ENCODE measurements at regions not wholly inside any gene's neighbourhood (a gene's known extent, or its start where the extent isn't known, plus 50 kb on each side); places are given as distances from the start of the nearest gene placed in this dataset.

DNA sequence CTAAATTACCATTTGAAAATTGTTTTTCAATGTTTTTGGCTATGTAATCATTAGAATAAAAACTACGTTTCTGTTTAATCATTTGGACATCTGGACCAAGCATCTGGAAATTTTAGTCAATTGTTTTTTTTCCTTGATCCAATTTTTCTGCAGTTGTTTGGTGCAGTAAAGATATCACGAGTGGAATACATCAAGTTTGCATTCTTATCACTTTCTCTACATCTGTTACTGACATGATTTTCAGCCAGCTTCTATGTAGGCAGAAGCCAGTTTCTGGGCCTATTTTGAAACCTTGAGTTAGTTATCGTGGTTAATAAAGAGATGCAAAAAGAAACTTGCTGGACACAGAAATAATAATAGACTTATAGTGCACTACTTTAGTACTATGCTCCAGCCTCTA is 277.9 kb upstream of the ADAMTS5 start:
- no peak for DNase-seq (ENCODE audit: insufficient read length, low spot score)
- no peak for TF ChIP-seq CTCF (IDR thresholded peaks at IDR 0.05; ENCODE audit: insufficient read depth, missing control alignments)
- no peak for FAIRE-seq

DNA sequence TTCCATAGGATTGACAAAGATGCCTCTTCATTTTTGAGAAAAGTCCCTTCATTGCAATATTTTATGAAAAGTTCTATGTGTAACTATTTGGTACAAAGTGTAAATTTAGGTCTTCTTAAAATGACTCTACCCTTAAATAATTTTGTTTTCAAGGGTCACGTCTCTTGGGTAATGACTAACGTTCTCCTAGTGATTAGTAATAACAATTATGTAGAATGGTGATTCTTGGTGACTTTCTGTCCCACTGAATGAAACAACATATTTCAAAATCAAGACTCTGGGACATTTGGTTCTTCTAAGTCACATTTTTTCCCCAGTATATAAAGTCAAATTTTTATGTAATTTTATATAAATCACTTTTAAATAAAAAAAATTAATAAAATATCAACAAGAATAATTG is 277.5 kb upstream of the ADAMTS5 start:
- DNase-seq (ENCODE audit: insufficient read length, low spot score): no peak
- FAIRE-seq: no peak
- no peak for TF ChIP-seq CTCF (IDR thresholded peaks at IDR 0.05; ENCODE audit: insufficient read depth, missing control alignments)

DNA sequence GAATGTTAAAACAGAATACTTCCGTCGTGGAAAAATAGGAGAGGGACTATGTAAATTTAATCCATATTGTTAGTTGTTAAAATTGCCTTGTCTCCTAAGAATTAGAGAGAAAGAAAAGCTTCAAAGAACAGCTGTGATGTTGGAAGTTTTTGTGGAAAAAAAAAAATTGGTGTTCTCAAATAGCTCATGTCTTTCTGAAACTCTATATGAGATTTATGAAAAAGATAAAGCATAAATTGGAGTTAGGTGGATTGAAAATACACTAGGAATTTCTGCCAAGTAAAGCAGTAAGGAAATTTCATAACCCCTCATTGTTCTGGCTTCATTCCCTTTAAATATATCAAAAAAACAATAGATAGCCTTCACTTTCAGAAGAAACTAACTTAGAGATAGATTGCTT is 274.0 kb upstream of the ADAMTS5 start:
- FAIRE-seq (no peak), DNase-seq (ENCODE audit: insufficient read length, low spot score) (no peak)
- TF ChIP-seq CTCF (IDR thresholded peaks at IDR 0.05; ENCODE audit: insufficient read depth, missing control alignments): no peak

DNA sequence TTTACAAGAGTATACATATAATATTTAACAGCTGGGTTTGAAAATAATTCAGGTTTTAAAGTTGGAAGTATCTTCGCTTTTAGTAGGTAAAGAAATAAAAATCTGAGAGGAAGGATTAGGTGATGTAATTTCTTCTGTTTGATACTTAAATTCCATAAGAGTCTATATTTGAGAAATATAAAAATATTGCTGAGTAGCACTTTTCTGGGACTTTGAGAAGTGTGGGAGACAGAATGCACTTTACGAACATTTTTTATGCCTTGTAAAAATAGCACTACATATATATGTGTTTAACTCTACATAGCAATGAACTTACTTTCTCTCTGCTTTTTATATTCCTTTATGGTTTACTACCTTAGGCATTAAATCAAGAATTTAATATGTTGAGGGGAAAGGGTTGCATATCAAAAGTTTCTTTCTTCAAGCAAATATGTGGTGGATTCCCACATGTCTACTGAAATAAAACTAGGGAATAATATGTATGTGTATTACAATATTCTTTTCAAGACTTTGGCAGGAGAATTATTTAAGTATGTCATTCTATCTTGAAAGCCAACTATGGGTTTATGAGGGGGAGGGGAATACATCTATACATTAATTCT is 266.7 kb upstream of the ADAMTS5 start:
- TF ChIP-seq CTCF (IDR thresholded peaks at IDR 0.05; ENCODE audit: insufficient read depth, missing control alignments): no peak
- DNase-seq (ENCODE audit: insufficient read length, low spot score): no peak
- FAIRE-seq: no peak

DNA sequence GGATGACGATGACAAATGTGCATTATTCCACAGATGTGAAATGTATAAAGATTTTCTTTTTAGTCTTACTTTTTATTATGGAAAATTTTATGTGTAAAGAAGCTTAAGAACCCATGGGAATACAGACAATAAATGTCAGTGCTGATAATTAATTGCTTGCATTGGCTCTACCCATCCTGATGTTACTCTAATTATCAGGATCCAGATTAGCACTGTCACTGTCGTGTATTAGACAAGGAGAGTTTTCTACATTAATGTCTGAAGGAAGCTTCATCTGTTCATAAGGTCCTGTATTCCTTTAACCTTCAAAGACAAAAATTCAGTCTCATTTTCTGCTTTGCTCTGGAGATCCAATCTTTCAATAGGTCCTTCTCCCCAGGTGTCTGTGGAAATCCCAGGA is 259.1 kb upstream of the ADAMTS5 start:
- TF ChIP-seq CTCF (IDR thresholded peaks at IDR 0.05; ENCODE audit: insufficient read depth, missing control alignments): no peak
- FAIRE-seq: peak; percentile 96
- no peak for DNase-seq (ENCODE audit: insufficient read length, low spot score)

DNA sequence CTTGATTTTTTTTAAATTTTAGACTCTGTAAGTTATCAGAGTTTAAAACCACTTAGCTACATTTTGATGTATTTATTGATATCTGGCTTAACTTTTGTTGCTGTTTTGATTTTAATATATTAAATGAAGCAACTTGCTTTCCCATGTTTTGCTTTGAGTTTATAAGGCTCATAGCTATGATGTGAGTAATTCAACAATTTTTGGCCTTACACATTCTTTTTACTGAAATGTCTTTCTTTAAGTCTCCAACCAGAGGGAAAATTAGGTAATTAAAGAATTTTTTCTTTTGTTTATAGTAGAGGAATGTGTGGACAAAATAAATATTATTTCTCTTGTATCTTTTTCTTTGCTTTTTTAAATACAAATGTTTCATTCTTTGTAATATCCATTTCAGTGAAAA is 258.3 kb upstream of the ADAMTS5 start:
- DNase-seq (ENCODE audit: insufficient read length, low spot score): no peak
- no peak for FAIRE-seq
- no peak for TF ChIP-seq CTCF (IDR thresholded peaks at IDR 0.05; ENCODE audit: insufficient read depth, missing control alignments)

GRCh38 chr21:27224169-27224568 is 257.3 kb upstream of the ADAMTS5 start:
- TF ChIP-seq CTCF (IDR thresholded peaks at IDR 0.05; ENCODE audit: insufficient read depth, missing control alignments): no peak
- FAIRE-seq (no peak), DNase-seq (ENCODE audit: insufficient read length, low spot score) (no peak)

All from D721Med (cell line).